H9 (cell line): ENCODE measurements at regions not wholly inside any gene's neighbourhood (a gene's known extent, or its start where the extent isn't known, plus 50 kb on each side); places are given as distances from the start of the nearest gene placed in this dataset.

Experiments
- DNase-seq: peaks from one replicate; pipeline ENCODE4 v3.0.0-alpha.2; 2017
- H2AFZ ChIP-seq: one replicate; pipeline ENCODE4 v1.6.1; 2013; ENCODE audit warnings: mild to moderate bottlenecking, low read length, control low read depth, moderate library complexity
- H2AK5ac ChIP-seq: 2 replicates; pipeline ENCODE4 v1.6.1; 2013; ENCODE audit warnings: low read length, control low read depth, mixed read lengths; ENCODE audit not compliant: insufficient read length
- H2BK120ac ChIP-seq: one replicate; pipeline ENCODE4 v1.6.1; 2013; ENCODE audit warnings: low read depth, mild to moderate bottlenecking, low read length, control low read depth, inconsistent platforms; ENCODE audit not compliant: poor library complexity, severe bottlenecking
- H2BK12ac ChIP-seq: 2 replicates; pipeline ENCODE4 v1.6.1; 2013; ENCODE audit warnings: low read length, control low read depth, mixed read lengths, low read depth; ENCODE audit not compliant: insufficient read length
- H2BK15ac ChIP-seq: 2 replicates; pipeline ENCODE4 v1.6.1; 2013; ENCODE audit warnings: low read depth, low read length, control low read depth
- H2BK20ac ChIP-seq: one replicate; pipeline ENCODE4 v1.6.1; 2013; ENCODE audit warnings: low read depth, mild to moderate bottlenecking, low read length, control low read depth, inconsistent platforms; ENCODE audit not compliant: poor library complexity, severe bottlenecking
- H2BK5ac ChIP-seq: 2 replicates; pipeline ENCODE4 v1.6.1; 2013; ENCODE audit warnings: low read length, control low read depth, mixed read lengths; ENCODE audit not compliant: insufficient read length
- H3K14ac ChIP-seq: 2 replicates; pipeline ENCODE4 v1.6.1; 2013; ENCODE audit warnings: low read length, control low read depth; ENCODE audit not compliant: insufficient read depth
- H3K18ac ChIP-seq: 2 replicates; pipeline ENCODE4 v1.6.1; 2013; ENCODE audit warnings: low read depth, mild to moderate bottlenecking, mixed read lengths, low read length, control low read depth; ENCODE audit not compliant: insufficient read length
- H3K23ac ChIP-seq: 2 replicates; pipeline ENCODE4 v1.6.1; 2013; ENCODE audit warnings: low read length, control low read depth, mixed read lengths, low read depth; ENCODE audit not compliant: insufficient read length
- H3K23me2 ChIP-seq: 2 replicates; pipeline ENCODE4 v1.6.1; 2013; ENCODE audit warnings: low read depth, mild to moderate bottlenecking, mixed read lengths, low read length, control low read depth; ENCODE audit not compliant: insufficient read length, poor library complexity, severe bottlenecking
- H3K27ac ChIP-seq: 2 replicates; pipeline ENCODE4 v1.5.1; 2013; ENCODE audit warnings: low read length, control low read depth, mixed read lengths, low read depth; ENCODE audit not compliant: insufficient read length
- H3K27me3 ChIP-seq: 2 replicates; pipeline ENCODE4 v1.6.1; 2013; ENCODE audit warnings: low read length, control low read depth, inconsistent platforms; ENCODE audit not compliant: insufficient read depth
- H3K4ac ChIP-seq: 2 replicates; pipeline ENCODE4 v1.6.1; 2013; ENCODE audit warnings: low read depth, mild to moderate bottlenecking, control low read depth, inconsistent platforms, low read length, moderate library complexity
- H3K4me1 ChIP-seq: 2 replicates; pipeline ENCODE4 v1.6.1; 2013; ENCODE audit warnings: low read length, control low read depth, inconsistent platforms; ENCODE audit not compliant: insufficient read depth
- H3K4me2 ChIP-seq: 2 replicates; pipeline ENCODE4 v1.6.1; 2013; ENCODE audit warnings: low read length, control low read depth, mixed read lengths; ENCODE audit not compliant: insufficient read length, insufficient read depth
- H3K56ac ChIP-seq: 2 replicates; pipeline ENCODE4 v1.6.1; 2013; ENCODE audit warnings: low read depth, mild to moderate bottlenecking, mixed read lengths, low read length, control low read depth; ENCODE audit not compliant: insufficient read length
- H3K79me1 ChIP-seq: 2 replicates; pipeline ENCODE4 v1.6.1; 2013; ENCODE audit warnings: low read depth, mild to moderate bottlenecking, moderate library complexity, low read length, control low read depth, inconsistent platforms; ENCODE audit not compliant: insufficient read depth, poor library complexity, severe bottlenecking
- H3K79me2 ChIP-seq: 2 replicates; pipeline ENCODE4 v1.6.1; 2013; ENCODE audit warnings: low read length, control low read depth, inconsistent platforms; ENCODE audit not compliant: insufficient read depth
- H3K9ac ChIP-seq: 2 replicates; pipeline ENCODE4 v1.6.1; 2013; ENCODE audit warnings: low read length, control low read depth, mixed read lengths; ENCODE audit not compliant: insufficient read length; ENCODE audit errors: extremely low read depth
- H3K9me3 ChIP-seq: one replicate; pipeline ENCODE4 v1.6.1; 2013; ENCODE audit warnings: low read depth, low read length, inconsistent platforms; ENCODE audit not compliant: control insufficient read depth
- H3T11ph ChIP-seq: one replicate; pipeline ENCODE4 v1.6.1; 2013; ENCODE audit warnings: mild to moderate bottlenecking, low read length, control low read depth, inconsistent platforms
- H4K20me1 ChIP-seq: one replicate; pipeline ENCODE4 v1.6.1; 2013; ENCODE audit not compliant: control insufficient read depth, insufficient read length, insufficient read depth
- H4K5ac ChIP-seq: 2 replicates; pipeline ENCODE4 v1.6.1; 2013; ENCODE audit warnings: low read depth, mild to moderate bottlenecking, mixed read lengths, low read length, control low read depth; ENCODE audit not compliant: insufficient read length
- H4K8ac ChIP-seq: replicated peaks from 2 replicates; pipeline ENCODE4 v1.6.1; 2013; ENCODE audit warnings: low read length, control low read depth, mixed read lengths, low read depth; ENCODE audit not compliant: insufficient read length
- H4K91ac ChIP-seq: 2 replicates; pipeline ENCODE4 v1.6.1; 2013; ENCODE audit warnings: low read depth, mild to moderate bottlenecking, moderate library complexity, mixed read lengths, low read length, control low read depth; ENCODE audit not compliant: insufficient read length
- H3K27ac Mint-ChIP-seq, 3 experiments: 2 replicates in 2 of 3; 3 replicates in 1 of 3; pipeline ENCODE4 v1.8.0; 2020 to 2021; ENCODE audit warnings: mixed read lengths in 3 of 3, mild to moderate bottlenecking in 1 of 3, moderate library complexity in 1 of 3
- H3K27me3 Mint-ChIP-seq: 2 replicates; pipeline ENCODE4 v1.8.0; 2021; ENCODE audit warnings: low read depth, mild to moderate bottlenecking, moderate library complexity, mixed read lengths
- H3K36me3 Mint-ChIP-seq, 3 experiments: 2 replicates in 2 of 3; 3 replicates in 1 of 3; pipeline ENCODE4 v1.8.0; 2020 to 2021; ENCODE audit warnings: low read depth in 3 of 3, mixed read lengths in 3 of 3; ENCODE audit not compliant: insufficient read depth in 1 of 3
- H3K4me1 Mint-ChIP-seq, 2 experiments: 2 replicates each; pipeline ENCODE4 v1.8.0; 2020; ENCODE audit warnings: mixed read lengths in 2 of 2
- H3K4me3 Mint-ChIP-seq, 2 experiments: 2 replicates in 1 of 2; 3 replicates in 1 of 2; pipeline ENCODE4 v1.8.0; 2020 to 2021; ENCODE audit warnings: mild to moderate bottlenecking in 2 of 2, mixed read lengths in 2 of 2, moderate library complexity in 1 of 2
- H3K9me3 Mint-ChIP-seq, 2 experiments: 2 replicates in 1 of 2; 3 replicates in 1 of 2; pipeline ENCODE4 v1.8.0; 2020; ENCODE audit warnings: mild to moderate bottlenecking in 2 of 2, mixed read lengths in 2 of 2, moderate library complexity in 1 of 2
- WGBS: extraction: QIAGEN DNeasy Blood & Tissue Kit; methylation state at CpG from one replicate; pipeline ENCODE4 v1.1.7; 2013; ENCODE audit warnings: missing lambda C conversion rate, low lambda C conversion rate, mixed read lengths; ENCODE audit not compliant: insufficient read length; ENCODE audit errors: extremely low coverage; 5-methylcytosine and 5-hydroxymethylcytosine counted together
- TF ChIP-seq, protein P1 (sequence below): fragments of 200-600 bp; sonication (generic); conservative IDR thresholded peaks from 3 replicates; pipeline ENCODE4 v1.8.0; 2021; ENCODE audit warnings: antibody characterized with exemption, mild to moderate bottlenecking

GRCh38 chr1:29474274-29475244 is 238.2 kb downstream of the PTPRU start:
- Histone ChIP-seq H2AK5ac (no peak overlapping the region), H3K27ac (no peak overlapping the region), H2BK12ac (no peak overlapping the region), H3K9me3 (no peaks in the 10 kb centered on the region), H3K4me1 (no peaks in the 10 kb centered on the region), H4K91ac (no peak overlapping the region), H3K23me2 (peaks cover 7% of the 10 kb centered on the region), H3K23ac (no peak overlapping the region), H2BK20ac (no peak overlapping the region), H4K5ac (no peak overlapping the region), H2BK120ac (no peak overlapping the region), H3K79me1 (no peaks in the 10 kb centered on the region), H2AFZ (no peak overlapping the region), H2BK5ac (no peak overlapping the region), H3K4ac (no peak overlapping the region), H3K27me3 (no peaks in the 10 kb centered on the region; the same call in 1 of the 2 replicates), H3K9ac (no peak overlapping the region), H3K18ac (no peak overlapping the region), H4K8ac (no peak overlapping the region), H3K79me2 (no peaks in the 10 kb centered on the region), H3K14ac (no peak overlapping the region), H3K56ac (no peak overlapping the region), H2BK15ac (no peak overlapping the region), H4K20me1 (no peaks in the 10 kb centered on the region), H3T11ph (no peak overlapping the region), H3K4me2 (no peak overlapping the region)
- Mint-ChIP-seq H3K4me1 (peaks cover 39% of the 10 kb centered on the region in 2 experiments), H3K4me3 (no peak overlapping the region), H3K36me3 (no peaks in the 10 kb centered on the region), H3K27ac (no peak overlapping the region; a peak in 1 of 7 replicates), H3K27me3 (peaks cover 13% of the 10 kb centered on the region), H3K9me3 (no peaks in the 10 kb centered on the region)
- WGBS, result no CpG with 5 or more reads among the region's 9 CpGs
- TF ChIP-seq, protein P1, sequence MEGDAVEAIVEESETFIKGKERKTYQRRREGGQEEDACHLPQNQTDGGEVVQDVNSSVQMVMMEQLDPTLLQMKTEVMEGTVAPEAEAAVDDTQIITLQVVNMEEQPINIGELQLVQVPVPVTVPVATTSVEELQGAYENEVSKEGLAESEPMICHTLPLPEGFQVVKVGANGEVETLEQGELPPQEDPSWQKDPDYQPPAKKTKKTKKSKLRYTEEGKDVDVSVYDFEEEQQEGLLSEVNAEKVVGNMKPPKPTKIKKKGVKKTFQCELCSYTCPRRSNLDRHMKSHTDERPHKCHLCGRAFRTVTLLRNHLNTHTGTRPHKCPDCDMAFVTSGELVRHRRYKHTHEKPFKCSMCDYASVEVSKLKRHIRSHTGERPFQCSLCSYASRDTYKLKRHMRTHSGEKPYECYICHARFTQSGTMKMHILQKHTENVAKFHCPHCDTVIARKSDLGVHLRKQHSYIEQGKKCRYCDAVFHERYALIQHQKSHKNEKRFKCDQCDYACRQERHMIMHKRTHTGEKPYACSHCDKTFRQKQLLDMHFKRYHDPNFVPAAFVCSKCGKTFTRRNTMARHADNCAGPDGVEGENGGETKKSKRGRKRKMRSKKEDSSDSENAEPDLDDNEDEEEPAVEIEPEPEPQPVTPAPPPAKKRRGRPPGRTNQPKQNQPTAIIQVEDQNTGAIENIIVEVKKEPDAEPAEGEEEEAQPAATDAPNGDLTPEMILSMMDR, result no peak
- no peak for DNase-seq
